ENCODE measurements at regions not wholly inside any gene's neighbourhood (a gene's known extent, or its start where the extent isn't known, plus 50 kb on each side); places are given as distances from the start of the nearest gene placed in this dataset.
"Not testable (repeated sequence)": the region's sequence is repeated elsewhere in the genome, so short reads cannot be mapped to it uniquely, and the experiment has no call there.

GRCh38 chr21:30104241-30104640, 62.4 kb downstream of the CLDN17 start:
- DNase-seq = no peak

GRCh38 chr21:30102871-30103270, 63.7 kb downstream of the CLDN17 start:
- DNase-seq = no peak

GRCh38 chr21:30101967-30102366, 64.6 kb downstream of the CLDN17 start:
- no peak for DNase-seq

GRCh38 chr21:30097791-30098190, 68.8 kb downstream of the CLDN17 start:
- no peak for DNase-seq

GRCh38 chr21:30083225-30083945, 83.2 kb downstream of the CLDN17 start:
- no peak for DNase-seq

- no peak for DNase-seq
Observed at GRCh38 chr21:30081506-30081905, 85.1 kb downstream of the CLDN17 start.

GRCh38 chr21:30072496-30072895, 94.1 kb downstream of the CLDN17 start:
- DNase-seq = no peak

- DNase-seq = no peak
Observed at GRCh38 chr21:30058928-30059327, 107.7 kb downstream of the CLDN17 start.

GRCh38 chr21:30057108-30057507, 109.5 kb downstream of the CLDN17 start:
- no peak for DNase-seq

- no peak for DNase-seq
Observed at GRCh38 chr21:30048570-30048969, 108.8 kb upstream of the GRIK1 start.

GRCh38 chr21:30044447-30045064, 104.8 kb upstream of the GRIK1 start:
- peak; percentile 33 for DNase-seq

GRCh38 chr21:30042443-30042842, 102.6 kb upstream of the GRIK1 start:
- DNase-seq = no peak

GRCh38 chr21:30033441-30033840, 93.6 kb upstream of the GRIK1 start:
- DNase-seq = no peak

GRCh38 chr21:30030416-30030815, 90.6 kb upstream of the GRIK1 start:
- DNase-seq = no peak

GRCh38 chr21:30028537-30028936, 88.7 kb upstream of the GRIK1 start:
- DNase-seq = no peak

GRCh38 chr21:30027986-30028385, 88.2 kb upstream of the GRIK1 start:
- no peak for DNase-seq

- DNase-seq = not testable (repeated sequence)
Observed at GRCh38 chr21:30023056-30023455, 83.3 kb upstream of the GRIK1 start.

- DNase-seq = peak; percentile 49
Observed at GRCh38 chr21:30014886-30015285, 75.1 kb upstream of the GRIK1 start.

- DNase-seq = no peak
Observed at GRCh38 chr21:29991624-29992023, 51.8 kb upstream of the GRIK1 start.

- DNase-seq = peak; percentile 15
Observed at GRCh38 chr21:29989634-29990234, 49.9 kb upstream of the GRIK1 start.
